Mucosa of gallbladder (tissue), 1 donor: ENCODE measurements at regions not wholly inside any gene's neighbourhood (a gene's known extent, or its start where the extent isn't known, plus 50 kb on each side); places are given as distances from the start of the nearest gene placed in this dataset.

ENCODE experiments used
- DNase-seq: peaks from one replicate; pipeline ENCODE4 v3.0.0-alpha.2; 2020; ENCODE audit warnings: low spot score
- donor health status: DM: no; HTN: no; CAD: no.

DNA sequence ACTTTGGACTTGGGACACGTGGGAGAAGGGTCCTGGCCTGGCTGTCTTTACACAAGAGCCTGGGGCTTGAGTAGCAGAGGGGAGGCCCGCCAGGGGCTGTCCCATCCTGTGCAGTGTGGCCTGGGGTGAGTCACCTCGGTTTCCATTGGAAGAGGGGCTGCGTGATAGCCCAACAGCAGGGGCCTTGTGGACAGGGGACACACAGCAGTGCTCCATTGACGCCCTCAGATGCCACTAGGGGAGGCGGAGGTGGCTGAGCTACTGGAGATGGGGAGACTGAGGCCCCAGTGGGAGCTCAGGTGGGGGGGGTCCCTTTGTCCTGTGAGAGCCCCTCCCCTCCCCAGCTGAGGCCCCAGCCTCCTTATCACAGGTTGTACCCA is 50.0 kb upstream of the RNU6ATAC start:
- DNase-seq: no peak

DNA sequence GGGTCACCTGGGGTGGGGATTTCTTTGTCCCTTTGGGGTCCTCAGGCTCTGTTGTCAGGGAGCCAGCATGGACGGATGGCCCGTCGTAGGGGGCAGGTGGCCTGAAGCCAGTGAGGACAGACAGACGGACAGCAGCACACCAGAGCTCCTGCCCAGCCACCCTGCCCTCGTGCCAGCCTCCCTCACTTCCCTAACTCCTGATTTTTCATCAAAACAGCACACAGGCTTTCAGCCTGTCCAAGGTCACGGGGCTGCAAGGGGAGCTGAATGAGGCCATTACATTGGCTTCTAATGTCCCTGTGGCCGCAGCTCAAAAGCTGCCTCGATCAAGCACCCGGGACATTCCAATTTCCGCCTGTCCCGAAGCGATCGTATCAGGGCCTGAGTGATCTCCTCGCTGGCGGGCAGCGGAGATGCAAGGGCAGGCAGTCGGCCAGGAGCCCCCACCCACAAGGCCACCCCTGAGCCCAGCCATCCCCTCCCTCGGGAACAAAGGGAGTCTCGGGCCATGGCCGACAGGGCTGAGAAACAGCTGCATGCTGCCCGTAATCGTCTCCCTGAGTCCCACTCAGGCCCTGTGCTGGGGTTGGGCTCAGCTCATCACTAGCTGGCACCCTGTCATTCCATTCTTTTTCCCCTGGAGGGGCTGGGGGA is 50.5 kb upstream of the RNU6ATAC start:
- no peak for DNase-seq

DNA sequence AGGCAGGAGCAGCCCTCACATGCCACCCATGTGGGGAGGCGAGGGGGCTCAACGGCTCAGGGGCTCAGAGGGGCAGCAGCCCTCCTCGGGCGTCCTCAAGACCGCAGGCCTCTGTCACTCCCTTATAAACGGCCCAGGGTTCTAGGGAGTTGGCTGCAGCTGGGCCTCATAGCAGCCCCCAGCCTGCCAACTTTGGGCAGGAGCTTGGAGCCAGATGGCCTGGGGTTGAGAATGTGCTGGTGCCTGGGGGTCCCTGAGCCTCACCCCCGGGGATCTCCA is 51.0 kb upstream of the RNU6ATAC start:
- no peak for DNase-seq

DNA sequence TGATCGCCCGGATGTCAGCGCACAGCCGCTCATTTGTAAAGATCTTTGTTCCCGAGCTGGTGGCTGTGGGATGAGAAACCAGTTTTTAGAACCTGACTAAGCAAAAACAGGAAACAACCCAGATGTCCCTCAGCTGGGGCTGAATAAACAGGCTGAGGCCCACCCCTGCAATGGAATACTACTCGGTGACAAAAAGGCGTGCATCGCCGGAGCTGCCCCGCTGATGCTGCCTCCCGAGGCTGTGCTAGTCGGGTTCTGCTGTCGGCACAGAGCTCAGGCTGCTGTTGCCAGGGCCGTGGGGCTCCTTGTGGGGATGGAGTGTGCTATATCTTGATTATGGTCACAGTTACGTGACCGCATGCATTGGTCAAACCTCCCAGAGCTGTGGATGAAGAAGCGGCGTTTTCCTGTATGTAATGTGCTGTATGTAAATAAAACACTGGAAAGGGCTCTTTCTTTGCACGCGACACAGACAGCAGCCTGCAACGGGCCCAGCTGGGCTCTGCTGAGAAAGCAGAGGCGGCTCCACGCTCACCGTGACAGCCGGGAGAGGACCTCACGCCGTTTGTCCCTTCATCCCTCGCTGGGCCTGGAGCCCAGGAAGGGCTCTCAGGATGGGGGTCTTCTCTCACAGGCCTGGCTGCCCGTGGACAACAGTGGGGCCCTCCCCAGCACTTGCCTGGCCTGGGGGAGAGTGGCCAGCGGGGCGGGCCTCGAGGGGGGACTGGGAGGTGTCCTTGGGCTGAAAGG is 51.5 kb upstream of the RNU6ATAC start:
- peak; percentile 32 for DNase-seq

DNA sequence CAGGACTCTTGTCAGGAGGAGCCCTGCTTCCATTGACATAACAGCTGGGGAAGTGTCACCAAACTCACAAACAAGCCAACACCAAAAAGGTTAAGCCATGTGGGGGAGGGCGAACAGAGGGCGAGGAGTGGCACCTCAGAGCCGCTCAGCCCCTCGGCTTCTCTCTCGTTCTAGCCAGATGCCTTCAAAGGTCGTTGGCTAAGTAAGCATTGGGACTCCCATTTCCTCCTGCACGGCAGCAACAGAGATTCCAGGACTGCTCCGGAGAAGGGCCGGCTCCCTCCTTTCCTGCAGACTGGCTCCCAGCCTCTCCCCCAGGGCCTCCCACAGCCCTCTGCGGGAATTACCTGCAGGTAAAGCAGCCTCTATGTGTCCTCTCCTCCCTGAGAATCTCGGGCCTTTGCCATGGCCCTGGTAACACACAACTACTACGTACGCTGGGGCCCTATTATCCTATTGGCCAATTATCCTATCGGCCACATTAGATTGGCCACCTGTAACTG is 52.1 kb upstream of the RNU6ATAC start:
- no peak for DNase-seq

DNA sequence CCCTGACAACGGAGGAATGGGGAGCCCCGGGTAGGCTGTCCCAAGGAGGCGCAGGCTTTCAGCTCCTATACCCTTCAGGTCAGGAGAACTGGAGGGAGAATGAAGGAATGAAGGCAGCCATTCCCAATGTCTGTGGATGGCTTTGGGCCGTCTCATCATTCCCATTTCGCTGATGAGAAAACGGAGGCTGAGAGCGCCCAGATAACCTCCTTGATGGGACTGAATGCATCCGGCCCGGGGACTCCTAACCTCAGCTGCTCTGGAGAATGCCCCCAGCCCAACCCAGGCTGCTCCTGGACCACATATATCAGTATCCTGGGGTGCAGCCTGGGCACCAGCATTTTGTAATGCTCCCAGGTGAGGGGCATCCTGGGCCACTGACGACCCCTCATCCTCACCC is 52.6 kb upstream of the RNU6ATAC start:
- DNase-seq: no peak

DNA sequence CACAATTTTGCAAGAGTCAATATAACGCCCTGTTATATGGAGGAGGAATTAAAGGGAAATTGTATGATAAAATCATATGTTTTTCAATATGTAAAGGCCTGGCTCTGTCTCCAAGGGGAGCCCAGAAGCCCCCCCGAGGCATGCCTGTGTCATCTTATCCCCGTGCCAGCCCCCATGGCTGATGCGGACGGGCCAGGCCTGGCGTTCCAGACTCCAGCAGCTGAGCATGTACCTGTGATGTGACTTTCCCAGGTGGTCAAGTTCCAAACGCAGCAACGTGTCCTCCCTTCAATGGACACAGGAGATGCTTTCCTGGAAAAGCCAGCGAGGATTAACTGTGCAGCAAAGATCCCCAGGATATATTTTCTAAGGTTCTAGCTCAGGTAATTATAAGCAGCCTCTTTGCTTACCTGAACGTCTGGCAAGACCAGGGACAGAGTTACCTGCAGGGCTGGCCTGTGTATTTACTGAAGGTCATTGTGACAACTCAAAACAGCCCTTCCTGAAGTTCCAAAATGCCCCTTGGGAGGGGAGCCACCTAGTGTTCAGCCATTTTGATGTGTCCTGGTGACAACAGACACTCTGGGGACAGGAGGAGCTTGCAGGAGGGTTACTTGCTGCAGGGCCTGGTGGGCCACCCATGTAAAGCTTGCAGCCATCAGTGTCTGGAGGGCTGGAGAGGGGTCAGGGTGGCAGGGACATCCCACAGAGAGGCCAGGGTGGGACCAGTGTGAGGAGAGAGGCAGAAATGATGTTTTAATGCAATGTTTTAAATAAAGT is 53.3 kb upstream of the RNU6ATAC start:
- no peak for DNase-seq

DNA sequence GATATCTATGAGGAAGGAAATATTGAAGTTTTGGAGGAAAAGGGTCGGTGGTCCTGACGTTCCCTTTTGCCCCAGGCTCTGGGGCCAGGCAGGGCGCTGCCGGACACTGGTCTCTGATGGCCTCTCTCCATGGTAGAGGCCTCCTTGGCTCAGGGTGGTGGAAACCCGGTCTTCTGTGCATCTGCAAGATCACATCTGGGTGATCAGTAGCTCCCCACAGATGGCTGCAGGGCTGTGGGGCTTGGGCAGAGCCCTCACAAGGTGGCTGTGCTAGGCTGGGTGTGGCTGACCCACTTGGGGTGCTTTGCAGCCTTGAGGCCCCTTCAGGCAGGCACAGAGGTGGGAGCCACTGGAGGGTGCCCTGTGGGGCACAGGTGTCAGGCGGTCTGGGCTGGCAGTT is 53.9 kb upstream of the RNU6ATAC start:
- DNase-seq: no peak

DNA sequence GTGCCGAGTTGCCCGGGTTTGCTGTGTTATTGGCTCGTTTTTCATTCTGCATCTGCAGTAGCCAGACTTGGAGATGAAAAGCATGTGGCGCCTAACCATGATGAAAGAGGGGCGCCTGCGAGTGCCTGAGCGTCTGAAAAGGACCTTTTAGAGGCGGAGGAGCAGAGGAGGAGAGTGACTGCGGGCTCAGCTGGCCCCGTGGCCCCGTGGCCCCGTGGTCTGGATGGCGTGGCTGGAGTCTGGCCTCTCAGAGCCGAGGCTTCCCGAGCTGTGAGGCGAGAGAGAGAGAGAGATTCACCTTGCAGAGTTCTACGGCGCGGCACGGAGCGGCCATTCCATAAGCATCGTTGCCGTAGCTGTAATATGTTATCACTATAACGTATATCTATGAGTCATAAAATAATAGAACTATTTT is 55.3 kb upstream of the RNU6ATAC start:
- no peak for DNase-seq

DNA sequence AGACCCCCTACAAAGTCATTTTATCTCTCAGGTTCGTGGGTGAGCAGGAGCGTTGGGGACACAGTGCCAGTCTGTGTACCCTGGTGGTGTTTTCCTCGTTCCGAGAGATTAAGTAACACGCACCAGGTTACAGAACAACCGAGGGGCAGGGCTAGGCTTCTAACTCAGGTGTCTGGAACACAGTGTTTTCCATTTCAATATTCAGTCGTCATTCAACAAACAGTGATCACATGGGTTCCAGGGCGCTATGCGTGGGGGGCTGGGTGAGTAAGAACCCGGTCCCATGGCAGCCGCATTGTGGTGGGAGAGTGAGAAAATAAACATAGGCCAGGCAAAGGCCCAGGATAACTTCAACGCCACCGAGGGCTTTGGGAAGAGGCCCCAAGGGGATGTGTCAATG is 55.9 kb upstream of the RNU6ATAC start:
- DNase-seq: no peak

DNA sequence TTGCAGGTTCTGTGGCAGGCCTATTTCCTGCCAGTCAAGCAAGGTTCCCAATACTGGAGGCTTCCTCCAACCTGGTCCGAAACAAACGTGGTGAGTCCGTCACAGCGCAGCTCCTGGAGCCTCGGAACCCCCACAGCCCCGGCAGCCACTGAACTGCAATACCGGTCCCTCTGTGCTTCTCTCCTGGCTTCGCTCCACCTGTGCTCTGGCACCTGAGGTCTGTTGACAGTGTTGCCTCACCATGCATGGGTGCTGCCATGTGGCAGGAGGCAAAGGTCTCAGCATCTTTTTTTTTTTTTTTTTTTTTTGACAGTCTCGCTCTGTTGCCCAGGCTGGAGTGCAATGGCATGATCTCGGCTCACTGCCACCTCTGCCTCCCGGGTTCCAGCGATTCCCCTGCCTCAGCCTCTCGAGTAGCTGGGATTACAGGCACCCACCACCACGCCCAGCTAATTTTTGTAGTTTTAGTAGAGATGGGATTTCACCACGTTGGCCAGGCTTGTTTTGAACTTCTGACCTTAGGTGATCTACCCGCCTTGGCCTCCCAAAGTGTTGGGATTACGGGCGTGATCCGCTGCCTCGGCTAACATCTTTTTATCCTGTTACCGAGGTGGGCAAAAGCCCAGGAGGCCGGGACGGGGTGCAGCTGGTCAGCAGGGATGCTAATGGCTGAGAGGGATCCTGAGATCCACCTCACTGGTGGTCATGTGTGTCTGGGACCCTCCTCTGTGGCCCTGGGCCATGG is 57.1 kb upstream of the RNU6ATAC start:
- no peak for DNase-seq

DNA sequence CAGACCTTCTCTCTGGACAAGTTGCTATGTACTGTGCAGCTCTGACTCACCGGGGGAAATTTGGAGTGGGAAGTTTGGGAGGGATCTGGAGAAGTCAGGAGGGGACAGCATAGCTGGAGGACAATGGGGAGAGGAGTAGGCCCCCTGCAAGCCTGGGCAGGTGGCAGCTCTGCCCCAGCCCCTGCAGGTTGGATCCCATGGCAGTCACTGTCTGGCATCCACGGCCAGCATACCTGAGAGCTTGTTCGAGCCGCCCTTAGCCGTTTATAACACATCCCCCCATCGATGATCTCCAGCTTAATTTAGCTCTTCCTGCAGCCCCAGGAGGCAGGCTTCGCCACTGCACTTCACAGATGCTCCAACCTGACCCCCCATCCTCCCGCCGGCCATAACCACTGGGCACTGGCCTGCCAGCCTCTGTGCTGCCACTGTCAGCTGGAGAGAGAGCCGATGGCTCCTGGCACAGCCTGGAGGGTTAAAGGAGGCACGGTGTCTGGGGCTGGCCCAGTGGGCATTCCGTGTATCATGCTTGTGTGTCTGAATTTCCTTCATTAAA is 57.7 kb upstream of the RNU6ATAC start:
- DNase-seq: no peak

DNA sequence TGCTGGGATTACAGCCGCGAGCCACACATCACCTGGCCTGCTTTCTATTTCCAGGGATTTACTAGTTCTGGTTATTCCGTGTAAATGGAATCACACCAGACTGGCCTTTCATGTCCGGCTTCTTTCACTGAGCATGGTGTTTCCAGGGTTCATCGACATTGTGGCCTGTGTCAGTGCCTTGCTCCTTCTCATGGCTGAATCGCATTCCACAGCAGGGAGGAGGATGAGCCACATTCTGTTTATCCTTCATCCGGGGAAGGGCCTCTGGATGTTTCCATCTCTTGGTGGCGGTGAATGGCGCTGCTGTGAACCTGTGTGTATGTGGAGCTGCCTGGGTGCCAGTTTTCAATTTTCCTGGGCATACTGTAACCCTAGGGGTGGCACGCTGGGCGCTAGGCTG is 58.7 kb upstream of the RNU6ATAC start:
- no peak for DNase-seq

DNA sequence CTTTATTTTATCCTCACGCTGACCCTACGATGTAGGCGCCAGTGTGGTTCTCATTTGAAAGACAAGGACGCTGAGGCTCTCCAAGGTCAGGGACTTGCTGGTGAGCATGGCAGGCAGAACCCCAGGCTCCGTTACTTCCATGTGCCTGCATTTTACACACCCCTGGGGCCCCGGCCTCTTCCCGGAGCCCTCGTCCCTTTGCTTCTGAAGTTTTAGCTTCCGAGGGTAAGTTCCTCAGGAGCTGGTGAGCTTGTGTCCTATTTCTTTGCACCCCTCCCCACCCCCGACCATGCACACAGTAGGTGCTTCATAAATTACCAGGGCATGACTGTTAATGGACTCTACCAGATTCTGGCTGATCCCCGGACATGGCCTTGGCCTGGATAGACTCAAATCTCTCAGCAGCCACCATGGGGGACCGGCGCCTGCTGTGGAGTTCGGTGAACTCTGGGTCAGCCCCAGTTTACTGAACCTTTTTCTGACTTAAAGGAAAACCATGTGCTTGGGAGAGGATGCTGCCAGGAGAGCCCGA is 59.3 kb upstream of the RNU6ATAC start:
- DNase-seq: no peak

DNA sequence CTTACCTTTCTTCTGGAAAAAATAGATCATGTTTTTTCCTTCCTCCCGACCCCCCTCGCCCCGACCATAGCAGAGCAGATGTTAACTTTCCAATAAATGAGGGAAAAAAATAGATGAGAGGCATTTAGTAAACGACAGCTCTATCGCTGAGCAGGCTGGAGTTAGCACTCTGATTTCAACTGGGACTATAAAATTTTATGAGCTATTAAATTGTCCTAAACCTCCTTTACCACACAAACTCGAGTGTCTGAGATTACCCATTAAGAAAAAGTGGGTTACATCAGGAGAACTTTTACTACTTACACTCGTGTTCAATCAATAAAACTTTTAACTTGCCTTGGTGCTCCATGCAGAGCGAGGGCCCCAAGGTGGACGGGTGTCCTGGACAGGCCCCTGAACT is 59.8 kb upstream of the RNU6ATAC start:
- DNase-seq: no peak

DNA sequence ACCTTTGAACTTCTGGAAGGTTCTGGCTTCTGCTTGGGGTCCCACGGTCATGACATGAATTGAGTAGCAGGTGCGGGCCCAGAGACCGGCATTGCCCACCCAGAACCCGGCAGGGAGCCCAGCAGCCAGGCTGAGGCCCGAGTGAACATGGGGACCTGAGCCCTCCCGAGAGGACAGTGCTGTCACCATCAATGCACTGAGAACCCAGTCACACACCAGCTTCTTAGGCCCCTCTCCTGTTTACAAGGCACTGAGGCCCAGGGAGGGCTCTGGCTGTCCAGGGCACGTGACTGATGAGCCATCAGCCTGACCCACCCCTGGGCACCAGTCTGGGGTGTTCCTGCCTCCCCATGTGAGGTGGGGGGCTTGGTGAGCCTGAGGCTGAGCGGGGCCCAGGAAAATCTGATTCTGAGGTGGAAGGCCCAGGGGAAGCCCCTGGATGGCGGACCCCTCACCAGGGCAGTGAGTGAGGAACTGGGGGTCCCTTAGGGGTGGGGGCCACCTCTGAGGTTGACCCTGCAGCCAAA is 60.3 kb upstream of the RNU6ATAC start:
- no peak for DNase-seq

DNA sequence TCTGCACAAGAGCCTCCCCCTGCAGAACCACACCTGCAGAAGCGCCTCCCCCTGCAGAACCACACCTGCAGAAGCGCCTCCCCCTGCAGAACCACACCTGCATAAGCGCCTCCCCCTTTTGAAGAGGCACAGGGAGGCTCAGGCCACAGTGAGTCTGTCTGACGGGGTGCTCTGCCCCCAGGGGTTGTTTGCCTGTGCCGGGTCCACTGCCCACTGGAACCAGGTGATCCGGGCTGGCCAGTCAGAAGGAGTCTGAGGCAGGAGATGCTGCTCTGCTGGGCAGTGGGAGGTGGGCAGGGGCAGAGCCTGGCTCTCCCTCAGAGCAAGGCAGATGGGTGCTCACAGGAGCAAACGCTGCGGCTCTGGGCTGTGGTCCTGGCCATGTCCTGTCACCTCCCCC is 60.8 kb upstream of the RNU6ATAC start:
- DNase-seq: no peak

DNA sequence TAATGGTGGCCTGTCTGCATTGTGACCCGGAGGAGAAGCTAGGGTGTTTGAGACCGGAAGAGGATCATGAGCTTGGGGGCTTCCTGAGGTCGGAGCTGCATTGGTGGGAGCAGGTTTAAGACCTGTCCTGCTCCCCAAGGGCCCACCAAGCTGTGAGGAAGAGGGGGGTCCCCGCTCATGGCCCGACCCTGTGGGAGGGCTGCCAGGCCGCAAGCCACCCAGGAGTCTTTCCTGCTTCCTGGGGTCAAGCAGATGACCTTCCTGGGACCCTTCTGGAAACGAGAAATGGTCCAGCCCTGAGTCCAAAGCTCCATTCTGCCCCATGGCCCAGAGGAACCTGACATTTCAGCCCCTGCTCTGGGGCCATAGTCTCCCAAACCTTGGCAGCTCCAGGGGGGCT is 61.5 kb upstream of the RNU6ATAC start:
- no peak for DNase-seq

DNA sequence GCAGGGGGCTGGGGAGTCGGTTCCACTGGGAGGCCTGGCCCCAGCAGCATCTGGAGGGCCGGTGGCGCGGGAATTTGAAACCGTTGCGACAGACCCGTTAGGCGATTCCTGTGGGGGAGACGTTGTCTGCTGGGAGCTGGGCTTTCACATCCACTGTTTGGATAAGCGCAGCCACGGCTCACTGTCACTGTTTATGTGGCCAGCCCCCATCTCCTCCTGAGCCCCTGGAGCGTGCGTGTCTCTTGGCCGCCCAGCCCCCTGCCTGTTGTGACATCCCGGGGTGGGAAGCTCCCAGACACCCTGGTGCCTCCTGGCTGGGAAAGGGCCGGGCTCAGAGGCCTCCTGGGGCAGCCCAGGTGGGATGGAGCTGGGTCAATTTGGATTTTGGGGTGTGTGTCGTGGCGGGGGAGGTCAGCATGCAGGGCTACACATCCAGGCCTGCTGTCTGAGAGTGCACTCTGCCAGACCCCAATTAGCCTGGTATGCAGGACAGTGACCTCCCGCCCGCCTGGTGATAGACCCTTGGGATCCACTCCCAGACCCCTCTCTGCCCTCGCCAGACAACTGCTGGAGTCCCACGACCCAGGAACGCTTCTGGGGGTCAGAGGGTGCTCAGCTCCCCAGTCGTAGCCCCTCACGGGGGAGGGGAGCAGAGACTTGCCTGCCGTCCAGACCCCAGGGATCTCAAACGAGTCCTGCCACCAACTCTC is 62.0 kb upstream of the RNU6ATAC start:
- DNase-seq: peak; percentile 38

DNA sequence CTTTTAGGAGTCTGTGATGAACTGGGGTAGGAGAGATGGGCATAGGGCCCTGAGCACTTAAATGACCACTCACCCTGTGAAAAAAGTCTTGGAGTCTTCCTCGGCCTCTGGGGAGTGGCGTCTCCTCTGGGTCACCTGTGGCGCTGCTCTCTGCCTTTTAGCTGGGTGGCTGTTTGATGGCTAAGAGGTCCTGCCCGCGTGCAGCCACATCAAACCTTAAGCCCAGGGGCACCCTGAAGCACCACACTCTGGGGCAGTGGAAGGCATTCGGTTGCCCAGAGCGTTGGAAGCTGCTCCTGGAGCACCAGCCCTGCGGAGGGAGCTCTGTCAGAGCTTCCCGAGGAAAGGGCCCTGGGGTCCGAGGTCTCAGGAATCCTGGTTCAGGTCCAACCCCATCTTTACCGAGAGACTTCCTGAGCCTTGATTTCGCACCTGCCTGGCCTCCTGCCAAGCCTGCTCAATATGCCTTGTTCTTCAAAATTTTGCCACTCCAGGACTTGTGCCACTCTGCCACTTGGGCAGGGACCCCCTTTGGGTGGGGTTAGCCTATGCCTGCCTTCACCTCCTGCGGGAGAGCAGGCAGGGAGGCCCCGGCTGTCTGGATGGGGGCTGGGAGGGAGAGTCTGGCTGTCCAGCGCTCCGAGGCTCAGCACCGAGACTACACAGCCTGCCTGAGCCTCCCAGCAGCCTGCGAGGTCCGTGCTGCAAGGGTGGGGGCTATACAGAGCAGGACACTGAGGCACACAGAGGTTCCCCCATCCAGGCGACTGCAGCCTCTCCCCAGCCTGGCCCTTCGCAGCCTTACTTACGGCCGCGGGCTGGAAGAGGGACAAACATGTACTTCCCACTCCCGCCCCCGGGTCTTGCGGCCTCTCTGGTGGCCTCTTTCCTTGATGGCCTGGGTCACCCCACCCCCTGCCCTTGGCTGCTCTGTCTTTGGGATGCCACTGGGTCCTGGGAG is 63.4 kb upstream of the RNU6ATAC start:
- DNase-seq: no peak
